Nephron (organoid): ENCODE measurements at regions not wholly inside any gene's neighbourhood (a gene's known extent, or its start where the extent isn't known, plus 50 kb on each side); places are given as distances from the start of the nearest gene placed in this dataset.

Experiments
- H3K27ac Mint-ChIP-seq, 3 experiments: 2 replicates each; pipeline ENCODE4 v1.8.0; 2020; ENCODE audit warnings: mixed read lengths in 3 of 3, mild to moderate bottlenecking in 2 of 3, moderate library complexity in 1 of 3
- H3K27me3 Mint-ChIP-seq: 2 replicates; pipeline ENCODE4 v1.8.0; 2021; ENCODE audit warnings: low read depth, mild to moderate bottlenecking, moderate library complexity, mixed read lengths
- H3K36me3 Mint-ChIP-seq: 2 replicates; pipeline ENCODE4 v1.8.0; 2020; ENCODE audit warnings: low read depth, mixed read lengths
- H3K4me1 Mint-ChIP-seq: 2 replicates; pipeline ENCODE4 v1.8.0; 2020; ENCODE audit warnings: mixed read lengths
- H3K4me3 Mint-ChIP-seq, 3 experiments: 2 replicates each; pipeline ENCODE4 v1.8.0; 2020; ENCODE audit warnings: mild to moderate bottlenecking in 3 of 3, mixed read lengths in 3 of 3, moderate library complexity in 2 of 3
- H3K9me3 Mint-ChIP-seq: 2 replicates; pipeline ENCODE4 v1.8.0; 2020; ENCODE audit warnings: mixed read lengths
- TF ChIP-seq, protein P1 (sequence below), 3 experiments: fragments of 200-600 bp; sonication (generic); IDR thresholded peaks; one replicate each; pipeline ENCODE4 v1.5.0; 2021; ENCODE audit warnings: antibody characterized with exemption in 3 of 3; ENCODE audit not compliant: unreplicated experiment in 3 of 3

DNA sequence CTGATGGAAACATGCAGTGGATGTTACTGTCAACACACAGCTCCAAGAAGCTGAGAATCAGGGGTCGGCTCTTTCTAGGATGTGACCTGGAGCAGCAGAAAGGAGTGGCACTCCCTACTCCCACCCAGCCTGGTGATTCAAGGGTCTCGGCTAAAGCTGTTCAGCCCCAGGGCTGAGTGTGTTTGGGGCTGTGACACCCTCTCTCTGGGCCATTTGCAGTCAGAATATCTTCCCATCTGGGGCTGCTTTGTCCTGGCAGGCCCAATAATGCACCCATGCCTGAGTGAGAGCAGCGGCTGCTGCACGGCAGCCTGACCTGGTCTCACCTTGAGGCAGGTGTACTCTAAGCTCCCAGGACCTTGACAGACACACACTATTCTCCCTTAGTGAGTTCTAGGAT, 52.5 kb upstream of the AJAP1 start:
- Mint-ChIP-seq H3K27ac (no peak overlapping the region), H3K4me3 (no peak overlapping the region), H3K9me3 (no peaks in the 10 kb centered on the region)

GRCh38 chr1:4602462-4603294, 51.7 kb upstream of the AJAP1 start:
- Mint-ChIP-seq H3K4me1 (peaks cover 6% of the 10 kb centered on the region), H3K27ac (no peak overlapping the region), H3K4me3 (no peak overlapping the region), H3K27me3 (peaks cover 43% of the 10 kb centered on the region), H3K36me3 (no peaks in the 10 kb centered on the region), H3K9me3 (no peaks in the 10 kb centered on the region)
- TF ChIP-seq, protein P1, sequence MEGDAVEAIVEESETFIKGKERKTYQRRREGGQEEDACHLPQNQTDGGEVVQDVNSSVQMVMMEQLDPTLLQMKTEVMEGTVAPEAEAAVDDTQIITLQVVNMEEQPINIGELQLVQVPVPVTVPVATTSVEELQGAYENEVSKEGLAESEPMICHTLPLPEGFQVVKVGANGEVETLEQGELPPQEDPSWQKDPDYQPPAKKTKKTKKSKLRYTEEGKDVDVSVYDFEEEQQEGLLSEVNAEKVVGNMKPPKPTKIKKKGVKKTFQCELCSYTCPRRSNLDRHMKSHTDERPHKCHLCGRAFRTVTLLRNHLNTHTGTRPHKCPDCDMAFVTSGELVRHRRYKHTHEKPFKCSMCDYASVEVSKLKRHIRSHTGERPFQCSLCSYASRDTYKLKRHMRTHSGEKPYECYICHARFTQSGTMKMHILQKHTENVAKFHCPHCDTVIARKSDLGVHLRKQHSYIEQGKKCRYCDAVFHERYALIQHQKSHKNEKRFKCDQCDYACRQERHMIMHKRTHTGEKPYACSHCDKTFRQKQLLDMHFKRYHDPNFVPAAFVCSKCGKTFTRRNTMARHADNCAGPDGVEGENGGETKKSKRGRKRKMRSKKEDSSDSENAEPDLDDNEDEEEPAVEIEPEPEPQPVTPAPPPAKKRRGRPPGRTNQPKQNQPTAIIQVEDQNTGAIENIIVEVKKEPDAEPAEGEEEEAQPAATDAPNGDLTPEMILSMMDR (IDR thresholded peaks at IDR 0.05; ENCODE audit: unreplicated experiment in 3 of 3) = no peak

More for the DNA sequence above, 52.5 kb upstream of the AJAP1 start:
- Mint-ChIP-seq H3K4me1 (peaks cover 6% of the 10 kb centered on the region), H3K36me3 (no peaks in the 10 kb centered on the region), H3K27me3 (peaks cover 42% of the 10 kb centered on the region)
- TF ChIP-seq, protein P1 (IDR thresholded peaks at IDR 0.05; ENCODE audit: unreplicated experiment in 3 of 3) = no peak

GRCh38 chr1:4603295-4604110, 50.9 kb upstream of the AJAP1 start:
- Mint-ChIP-seq H3K27ac (no peak overlapping the region), H3K9me3 (peaks cover 7% of the 10 kb centered on the region), H3K4me1 (peaks cover 6% of the 10 kb centered on the region), H3K36me3 (no peaks in the 10 kb centered on the region), H3K4me3 (no peak overlapping the region), H3K27me3 (peaks cover 48% of the 10 kb centered on the region)
- TF ChIP-seq, protein P1 (IDR thresholded peaks at IDR 0.05; ENCODE audit: unreplicated experiment in 3 of 3) = no peak
